Right lobe of liver (tissue), 6 donors: ENCODE measurements at regions not wholly inside any gene's neighbourhood (a gene's known extent, or its start where the extent isn't known, plus 50 kb on each side); places are given as distances from the start of the nearest gene placed in this dataset.

Experiments
- ATAC-seq, 4 donors: fragments of 200-7000 bp; cut with Tn5 transposase; one replicate each; pipeline ENCODE4 v1.9.1; 2020; ENCODE audit warnings: mild to moderate bottlenecking in 4 of 4, moderate library complexity in 4 of 4
- DNase-seq, 3 donors: peaks; one replicate each; pipeline ENCODE4 v3.0.0-alpha.2; 2020
- H3K27ac ChIP-seq, 3 donors: fragments of 200-600 bp; one replicate each; pipeline ENCODE4 v1.8.0; 2022
- H3K27me3 ChIP-seq, 2 donors: fragments of 200-600 bp; one replicate each; pipeline ENCODE4 v1.8.0; 2022
- H3K36me3 ChIP-seq, 4 donors: fragments of 200-600 bp; sonication (generic) in 1 of 4; one replicate each; pipeline versions ENCODE4 v1.5.1 to v1.8.0; 2017 to 2022; ENCODE audit warnings: control low read depth in 1 of 4
- H3K4me1 ChIP-seq, 4 donors: fragments of 200-600 bp; sonication (generic) in 1 of 4; one replicate each; pipeline versions ENCODE4 v1.5.1 to v1.8.0; 2017 to 2022; ENCODE audit warnings: control low read depth in 1 of 4
- H3K4me3 ChIP-seq, 3 donors: fragments of 200-600 bp; one replicate each; pipeline ENCODE4 v1.8.0; 2022
- H3K9me3 ChIP-seq, 4 donors: fragments of 200-600 bp; sonication (generic) in 1 of 4; one replicate each; pipeline versions ENCODE4 v1.5.1 to v1.8.0; 2017 to 2022; ENCODE audit warnings: control low read depth in 1 of 4
- CTCF ChIP-seq, 4 donors: fragments of 200-600 bp in 3 of 4; fragments of 450-650 bp in 1 of 4; IDR thresholded peaks; one replicate each; pipeline versions ENCODE4 v1.5.1 to v1.8.0; 2016 to 2022; ENCODE audit warnings: antibody characterized with exemption in 4 of 4, mild to moderate bottlenecking in 2 of 4
- POLR2A ChIP-seq: fragments of 450-650 bp; IDR thresholded peaks from one replicate; pipeline ENCODE4 v1.6.1; 2017; ENCODE audit warnings: antibody characterized with exemption, mild to moderate bottlenecking
- WGBS: methylation state at CpG from one replicate; pipeline ENCODE4 v1.1.6; 2018; ENCODE audit warnings: low coverage, low lambda C conversion rate; ENCODE audit not compliant: insufficient coverage; ENCODE audit errors: missing lambda C conversion rate; 5-methylcytosine and 5-hydroxymethylcytosine counted together
- intact Hi-C, 2 donors: fragments of 100-400 bp; cut with DNase I; formaldehyde crosslinking; loops; one replicate each; pipeline versions ENCODE4 v1.11.2 to v1.14.1; 2022
- donor health status: DM: no; HTN: yes; CAD: no.
- donor health status: DM: no; HTN: no; CAD: no.
- donor health status: DM: no; HTN: no; CAD: no.
- donor health status: DM: no; HTN: yes; CAD: no.
- donor health status: DM: no; HTN: yes; CAD: no.

- intact Hi-C loops: no loop called here
- H3K27me3 ChIP-seq: no peaks in the 10 kb centered on the region
- H3K27ac ChIP-seq: no peak overlapping the region
- no peaks in the 10 kb centered on the region for H3K9me3 ChIP-seq
- no peak for DNase-seq
- no peaks in the 10 kb centered on the region for H3K36me3 ChIP-seq
- TF ChIP-seq POLR2A (no peak), CTCF (IDR thresholded peaks at IDR 0.05) (no peak)
- WGBS: 75% methylated on average over 6 of the region's 8 CpGs
- ATAC-seq: no peak
- H3K4me3 ChIP-seq: no peak overlapping the region
- H3K4me1 ChIP-seq: peaks cover 0 to 4% (median 2%) of the 10 kb centered on the region in 4 donors
Measured at GRCh38 chr12:85509081-85509856, 229.2 kb downstream of the ALX1 start.

DNA sequence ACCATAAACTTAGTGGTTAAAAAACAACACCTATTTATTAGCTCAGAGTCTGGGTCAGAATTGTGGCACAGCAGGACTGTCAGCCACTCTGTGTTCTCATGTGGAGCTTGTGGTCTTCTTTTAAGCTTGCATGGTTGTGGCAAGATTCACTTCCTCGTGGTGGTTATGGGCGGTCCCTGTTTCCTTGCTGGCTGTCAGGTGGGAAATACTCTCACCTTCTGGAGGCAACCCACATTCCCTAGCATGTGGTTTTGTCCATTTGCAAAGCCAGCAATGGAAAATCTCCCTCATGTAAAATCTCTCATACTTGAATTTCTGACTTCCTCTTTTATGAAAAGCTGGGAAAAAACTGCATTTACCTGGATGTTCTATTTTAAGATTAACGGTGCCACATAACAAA, 229.8 kb downstream of the ALX1 start:
- intact Hi-C loops: no loop called here
- DNase-seq (no peak), ATAC-seq (no peak)
- Histone ChIP-seq H3K36me3 (no peaks in the 10 kb centered on the region), H3K27me3 (no peaks in the 10 kb centered on the region), H3K4me3 (no peak overlapping the region), H3K9me3 (no peaks in the 10 kb centered on the region), H3K27ac (no peak overlapping the region), H3K4me1 (no peaks in the 10 kb centered on the region)
- 64% methylated on average over 3 of the region's 3 CpGs for WGBS
- TF ChIP-seq POLR2A (no peak), CTCF (IDR thresholded peaks at IDR 0.05) (no peak)

DNA sequence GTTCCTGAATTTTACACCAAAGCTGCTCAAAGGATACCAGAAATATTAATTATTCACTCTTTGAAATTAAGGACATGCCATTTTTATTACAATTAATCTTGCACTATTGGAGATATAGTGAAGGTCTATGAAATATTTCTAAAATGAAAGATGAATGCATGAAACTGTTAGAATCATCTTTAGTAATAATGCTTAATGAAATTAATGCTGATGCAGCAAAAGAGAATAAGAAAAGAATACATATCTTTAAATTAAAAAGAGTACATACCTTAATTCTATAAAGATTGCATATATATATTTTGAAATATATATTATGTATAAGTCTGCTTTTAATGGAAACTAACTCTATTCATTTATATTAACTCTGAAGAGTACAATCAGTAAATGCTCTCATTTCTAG, 236.0 kb downstream of the ALX1 start:
- TF ChIP-seq CTCF (IDR thresholded peaks at IDR 0.05) (no peak), POLR2A (no peak)
- Histone ChIP-seq H3K36me3 (no peaks in the 10 kb centered on the region), H3K4me3 (no peak overlapping the region), H3K9me3 (no peaks in the 10 kb centered on the region), H3K27me3 (no peaks in the 10 kb centered on the region), H3K4me1 (no peaks in the 10 kb centered on the region), H3K27ac (no peak overlapping the region)
- DNase-seq (no peak), ATAC-seq (no peak)
- intact Hi-C loops: no loop called here

DNA sequence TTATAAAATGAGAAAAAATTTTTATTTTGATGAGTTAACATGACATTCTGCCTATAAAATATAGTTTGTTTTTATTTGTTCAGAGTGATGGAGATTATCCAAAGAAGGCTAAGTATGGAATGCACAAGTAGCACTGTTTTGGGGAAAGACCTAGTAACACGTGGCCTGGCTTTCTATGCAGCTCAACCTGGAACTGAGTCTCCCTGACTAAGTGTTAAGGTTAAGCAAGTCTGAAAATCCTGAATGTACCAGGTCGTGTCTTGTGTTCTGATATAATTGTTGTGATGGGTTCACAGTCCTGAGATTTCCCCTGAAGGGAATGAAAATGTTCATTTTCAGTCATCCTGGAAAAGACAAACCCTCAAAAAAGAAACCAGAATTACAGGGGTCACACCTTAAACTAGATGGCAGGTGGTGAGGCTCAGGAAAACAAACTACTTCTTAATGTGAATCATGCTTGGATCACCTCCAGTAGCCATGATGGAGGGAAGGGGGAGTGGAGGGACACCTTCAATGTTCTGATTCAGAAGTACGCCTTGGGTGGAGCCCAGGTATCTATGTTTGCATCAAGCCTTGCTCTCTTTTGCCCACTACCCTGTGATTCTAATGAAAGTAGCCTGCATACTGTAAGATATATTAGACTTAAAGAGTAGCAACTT, 236.8 kb downstream of the ALX1 start:
- 61% methylated on average over 3 of the region's 3 CpGs for WGBS
- intact Hi-C loops: no loop called here

More for the DNA sequence above, 236.8 kb downstream of the ALX1 start:
- Histone ChIP-seq H3K4me1 (no peaks in the 10 kb centered on the region), H3K27ac (no peak overlapping the region), H3K4me3 (no peak overlapping the region), H3K27me3 (no peaks in the 10 kb centered on the region), H3K9me3 (no peaks in the 10 kb centered on the region), H3K36me3 (no peaks in the 10 kb centered on the region)
- ATAC-seq: no peak
- TF ChIP-seq POLR2A: no peak
- TF ChIP-seq CTCF (IDR thresholded peaks at IDR 0.05): no peak
- no peak for DNase-seq
